K562 (cell line): ENCODE measurements at regions not wholly inside any gene's neighbourhood (a gene's known extent, or its start where the extent isn't known, plus 50 kb on each side); places are given as distances from the start of the nearest gene placed in this dataset.
A peak's percentile ranks its signal among the peaks of the same experiment; 100 is the strongest.

Experiments
- ARID1B ChIP-seq: fragments of 450-650 bp; IDR thresholded peaks from 2 replicates; pipeline ENCODE4 v1.6.1; 2016; ENCODE audit warnings: antibody characterized with exemption, mild to moderate bottlenecking, inconsistent platforms
- CTBP1 ChIP-seq: fragments of 450-650 bp; IDR thresholded peaks from 2 replicates; pipeline ENCODE4 v1.6.1; 2016; ENCODE audit warnings: borderline replicate concordance
- ESRRA ChIP-seq: fragments of 450-650 bp; IDR thresholded peaks from 2 replicates; pipeline ENCODE4 v1.6.1; 2014; ENCODE audit warnings: low read depth, mild to moderate bottlenecking, moderate library complexity, borderline replicate concordance
- GABPB2 ChIP-seq: fragments of 250-450 bp; sonication (Bioruptor Pico); conservative IDR thresholded peaks from 2 replicates; pipeline ENCODE4 v1.5.1; 2021; ENCODE audit warnings: mild to moderate bottlenecking
- HDAC1 ChIP-seq, 2 experiments: fragments of 450-650 bp; IDR thresholded peaks; 2 replicates each; pipeline ENCODE4 v1.6.1; 2016 to 2017; ENCODE audit warnings: inconsistent platforms in 1 of 2, mild to moderate bottlenecking in 1 of 2, moderate library complexity in 1 of 2
- MTA3 ChIP-seq: fragments of 450-650 bp; formaldehyde crosslinking; IDR thresholded peaks from 2 replicates; pipeline ENCODE4 v1.6.1; 2017; ENCODE audit warnings: mild to moderate bottlenecking, borderline replicate concordance
- RAD21 ChIP-seq, 2 experiments: fragments of 250-450 bp in 1 of 2; fragments of 450-650 bp in 1 of 2; sonication (Bioruptor Pico) in 1 of 2; formaldehyde crosslinking in 1 of 2; IDR thresholded peaks in 1 of 2; conservative IDR thresholded peaks in 1 of 2; 2 replicates each; pipeline versions ENCODE4 v1.4.0 to v1.8.0; 2020 to 2022; ENCODE audit warnings: mild to moderate bottlenecking in 2 of 2, moderate library complexity in 1 of 2
- SMAD4 ChIP-seq: fragments of 250-450 bp; sonication (Bioruptor Pico); conservative IDR thresholded peaks from 2 replicates; pipeline ENCODE4 v1.8.0; 2021; ENCODE audit warnings: inconsistent platforms, mild to moderate bottlenecking, moderate library complexity
- SMARCE1 ChIP-seq: fragments of 450-650 bp; IDR thresholded peaks from 2 replicates; pipeline ENCODE4 v1.7.1; 2016; ENCODE audit warnings: mild to moderate bottlenecking
- ZNF695 ChIP-seq: fragments of 450-650 bp; formaldehyde crosslinking; IDR thresholded peaks from 2 replicates; pipeline ENCODE4 v1.4.0; 2020; ENCODE audit warnings: mild to moderate bottlenecking, moderate library complexity
- TF ChIP-seq, protein P1 (sequence below): sonication (generic); formaldehyde crosslinking; IDR thresholded peaks from 2 replicates; pipeline ENCODE4 v1.8.1; 2023; ENCODE audit warnings: mild to moderate bottlenecking, missing genetic modification reagents
- TF ChIP-seq, protein P2 (sequence below): fragments of 450-650 bp; IDR thresholded peaks from 2 replicates; pipeline ENCODE4 v1.6.1; 2016; ENCODE audit warnings: mild to moderate bottlenecking, moderate library complexity

DNA sequence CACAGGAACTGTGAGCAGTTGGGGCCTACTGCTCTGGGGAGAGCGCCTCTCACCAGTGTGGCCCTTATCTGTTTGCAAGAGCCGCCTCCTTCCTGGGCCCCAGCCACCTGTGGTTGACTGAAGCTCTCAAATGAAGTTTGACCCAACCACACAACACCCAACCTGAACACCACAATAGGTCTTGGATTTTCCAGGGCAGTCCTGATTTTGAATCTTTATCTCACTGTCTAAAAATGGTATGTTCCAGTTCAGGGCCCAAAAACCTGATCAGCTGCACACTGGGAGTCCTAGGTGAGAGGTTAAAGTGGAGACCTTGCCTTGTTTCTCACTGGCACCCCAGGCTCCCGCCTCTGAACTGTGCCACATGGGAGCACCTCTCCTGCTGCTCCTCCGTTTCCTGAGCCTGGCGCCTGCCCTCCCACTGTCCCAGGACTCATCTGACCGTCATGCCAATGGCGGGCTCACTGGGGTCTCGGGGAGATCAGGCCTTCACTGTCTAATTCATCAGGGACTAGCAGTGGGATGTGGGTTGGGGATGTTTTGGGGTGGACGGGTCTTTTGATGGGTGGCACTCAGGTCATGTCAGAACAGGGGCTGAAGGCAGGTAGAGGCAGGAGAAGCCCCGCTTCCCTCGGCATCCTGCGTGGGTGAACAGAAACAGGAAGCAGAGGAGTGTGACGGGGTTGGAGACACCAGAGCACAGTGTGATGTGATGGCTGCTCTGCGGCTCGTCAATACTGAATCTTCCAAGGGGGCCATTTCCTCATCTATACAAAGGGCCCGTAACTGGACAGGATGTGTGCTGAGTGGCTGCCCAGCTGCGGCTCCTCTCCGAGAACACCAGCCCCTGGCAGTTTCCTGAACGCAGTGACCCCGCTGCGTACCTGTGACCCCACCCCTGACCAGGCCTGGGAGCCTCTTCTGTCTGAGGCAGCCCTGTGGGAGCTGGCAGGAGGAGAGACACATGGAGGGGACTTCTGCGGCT is 59.6 kb upstream of the ITPKB start (continued):
- TF ChIP-seq GABPB2 (CRISPR knock-in tag), result no peak
- TF ChIP-seq CTBP1, result peak; percentile 46; the same call in 1 of the 2 replicates
- peak; percentile 51; the same call in 1 of the 2 replicates for TF ChIP-seq ARID1B
- peak in 1 of 2 experiments; percentile 62; a peak in 2 of 4 replicates for TF ChIP-seq HDAC1 (IDR thresholded peaks at IDR 0.05)
- 0 out of 2 replicates have a peak, but pooled peaks have one; percentile 38 for TF ChIP-seq MTA3
- peak; percentile 77 for TF ChIP-seq SMAD4 (CRISPR knock-in tag)
- 0 out of 2 replicates have a peak, but pooled peaks have one; percentile 35 for TF ChIP-seq ESRRA
- TF ChIP-seq SMARCE1, result peak; percentile 34; the same call in 1 of the 2 replicates
- 0 out of 4 replicates have a peak, but pooled peaks of 1 of the 2 experiments have one; percentile 6 for TF ChIP-seq RAD21 (CRISPR knock-in tag; conservative IDR thresholded peaks at IDR 0.05 in 1 of 2, IDR thresholded peaks at IDR 0.05 in 1 of 2)
- TF ChIP-seq ZNF695, result no peak
- TF ChIP-seq, protein P1, sequence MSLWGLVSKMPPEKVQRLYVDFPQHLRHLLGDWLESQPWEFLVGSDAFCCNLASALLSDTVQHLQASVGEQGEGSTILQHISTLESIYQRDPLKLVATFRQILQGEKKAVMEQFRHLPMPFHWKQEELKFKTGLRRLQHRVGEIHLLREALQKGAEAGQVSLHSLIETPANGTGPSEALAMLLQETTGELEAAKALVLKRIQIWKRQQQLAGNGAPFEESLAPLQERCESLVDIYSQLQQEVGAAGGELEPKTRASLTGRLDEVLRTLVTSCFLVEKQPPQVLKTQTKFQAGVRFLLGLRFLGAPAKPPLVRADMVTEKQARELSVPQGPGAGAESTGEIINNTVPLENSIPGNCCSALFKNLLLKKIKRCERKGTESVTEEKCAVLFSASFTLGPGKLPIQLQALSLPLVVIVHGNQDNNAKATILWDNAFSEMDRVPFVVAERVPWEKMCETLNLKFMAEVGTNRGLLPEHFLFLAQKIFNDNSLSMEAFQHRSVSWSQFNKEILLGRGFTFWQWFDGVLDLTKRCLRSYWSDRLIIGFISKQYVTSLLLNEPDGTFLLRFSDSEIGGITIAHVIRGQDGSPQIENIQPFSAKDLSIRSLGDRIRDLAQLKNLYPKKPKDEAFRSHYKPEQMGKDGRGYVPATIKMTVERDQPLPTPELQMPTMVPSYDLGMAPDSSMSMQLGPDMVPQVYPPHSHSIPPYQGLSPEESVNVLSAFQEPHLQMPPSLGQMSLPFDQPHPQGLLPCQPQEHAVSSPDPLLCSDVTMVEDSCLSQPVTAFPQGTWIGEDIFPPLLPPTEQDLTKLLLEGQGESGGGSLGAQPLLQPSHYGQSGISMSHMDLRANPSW (CRISPR knock-in tag), result no peak
- TF ChIP-seq, protein P2, sequence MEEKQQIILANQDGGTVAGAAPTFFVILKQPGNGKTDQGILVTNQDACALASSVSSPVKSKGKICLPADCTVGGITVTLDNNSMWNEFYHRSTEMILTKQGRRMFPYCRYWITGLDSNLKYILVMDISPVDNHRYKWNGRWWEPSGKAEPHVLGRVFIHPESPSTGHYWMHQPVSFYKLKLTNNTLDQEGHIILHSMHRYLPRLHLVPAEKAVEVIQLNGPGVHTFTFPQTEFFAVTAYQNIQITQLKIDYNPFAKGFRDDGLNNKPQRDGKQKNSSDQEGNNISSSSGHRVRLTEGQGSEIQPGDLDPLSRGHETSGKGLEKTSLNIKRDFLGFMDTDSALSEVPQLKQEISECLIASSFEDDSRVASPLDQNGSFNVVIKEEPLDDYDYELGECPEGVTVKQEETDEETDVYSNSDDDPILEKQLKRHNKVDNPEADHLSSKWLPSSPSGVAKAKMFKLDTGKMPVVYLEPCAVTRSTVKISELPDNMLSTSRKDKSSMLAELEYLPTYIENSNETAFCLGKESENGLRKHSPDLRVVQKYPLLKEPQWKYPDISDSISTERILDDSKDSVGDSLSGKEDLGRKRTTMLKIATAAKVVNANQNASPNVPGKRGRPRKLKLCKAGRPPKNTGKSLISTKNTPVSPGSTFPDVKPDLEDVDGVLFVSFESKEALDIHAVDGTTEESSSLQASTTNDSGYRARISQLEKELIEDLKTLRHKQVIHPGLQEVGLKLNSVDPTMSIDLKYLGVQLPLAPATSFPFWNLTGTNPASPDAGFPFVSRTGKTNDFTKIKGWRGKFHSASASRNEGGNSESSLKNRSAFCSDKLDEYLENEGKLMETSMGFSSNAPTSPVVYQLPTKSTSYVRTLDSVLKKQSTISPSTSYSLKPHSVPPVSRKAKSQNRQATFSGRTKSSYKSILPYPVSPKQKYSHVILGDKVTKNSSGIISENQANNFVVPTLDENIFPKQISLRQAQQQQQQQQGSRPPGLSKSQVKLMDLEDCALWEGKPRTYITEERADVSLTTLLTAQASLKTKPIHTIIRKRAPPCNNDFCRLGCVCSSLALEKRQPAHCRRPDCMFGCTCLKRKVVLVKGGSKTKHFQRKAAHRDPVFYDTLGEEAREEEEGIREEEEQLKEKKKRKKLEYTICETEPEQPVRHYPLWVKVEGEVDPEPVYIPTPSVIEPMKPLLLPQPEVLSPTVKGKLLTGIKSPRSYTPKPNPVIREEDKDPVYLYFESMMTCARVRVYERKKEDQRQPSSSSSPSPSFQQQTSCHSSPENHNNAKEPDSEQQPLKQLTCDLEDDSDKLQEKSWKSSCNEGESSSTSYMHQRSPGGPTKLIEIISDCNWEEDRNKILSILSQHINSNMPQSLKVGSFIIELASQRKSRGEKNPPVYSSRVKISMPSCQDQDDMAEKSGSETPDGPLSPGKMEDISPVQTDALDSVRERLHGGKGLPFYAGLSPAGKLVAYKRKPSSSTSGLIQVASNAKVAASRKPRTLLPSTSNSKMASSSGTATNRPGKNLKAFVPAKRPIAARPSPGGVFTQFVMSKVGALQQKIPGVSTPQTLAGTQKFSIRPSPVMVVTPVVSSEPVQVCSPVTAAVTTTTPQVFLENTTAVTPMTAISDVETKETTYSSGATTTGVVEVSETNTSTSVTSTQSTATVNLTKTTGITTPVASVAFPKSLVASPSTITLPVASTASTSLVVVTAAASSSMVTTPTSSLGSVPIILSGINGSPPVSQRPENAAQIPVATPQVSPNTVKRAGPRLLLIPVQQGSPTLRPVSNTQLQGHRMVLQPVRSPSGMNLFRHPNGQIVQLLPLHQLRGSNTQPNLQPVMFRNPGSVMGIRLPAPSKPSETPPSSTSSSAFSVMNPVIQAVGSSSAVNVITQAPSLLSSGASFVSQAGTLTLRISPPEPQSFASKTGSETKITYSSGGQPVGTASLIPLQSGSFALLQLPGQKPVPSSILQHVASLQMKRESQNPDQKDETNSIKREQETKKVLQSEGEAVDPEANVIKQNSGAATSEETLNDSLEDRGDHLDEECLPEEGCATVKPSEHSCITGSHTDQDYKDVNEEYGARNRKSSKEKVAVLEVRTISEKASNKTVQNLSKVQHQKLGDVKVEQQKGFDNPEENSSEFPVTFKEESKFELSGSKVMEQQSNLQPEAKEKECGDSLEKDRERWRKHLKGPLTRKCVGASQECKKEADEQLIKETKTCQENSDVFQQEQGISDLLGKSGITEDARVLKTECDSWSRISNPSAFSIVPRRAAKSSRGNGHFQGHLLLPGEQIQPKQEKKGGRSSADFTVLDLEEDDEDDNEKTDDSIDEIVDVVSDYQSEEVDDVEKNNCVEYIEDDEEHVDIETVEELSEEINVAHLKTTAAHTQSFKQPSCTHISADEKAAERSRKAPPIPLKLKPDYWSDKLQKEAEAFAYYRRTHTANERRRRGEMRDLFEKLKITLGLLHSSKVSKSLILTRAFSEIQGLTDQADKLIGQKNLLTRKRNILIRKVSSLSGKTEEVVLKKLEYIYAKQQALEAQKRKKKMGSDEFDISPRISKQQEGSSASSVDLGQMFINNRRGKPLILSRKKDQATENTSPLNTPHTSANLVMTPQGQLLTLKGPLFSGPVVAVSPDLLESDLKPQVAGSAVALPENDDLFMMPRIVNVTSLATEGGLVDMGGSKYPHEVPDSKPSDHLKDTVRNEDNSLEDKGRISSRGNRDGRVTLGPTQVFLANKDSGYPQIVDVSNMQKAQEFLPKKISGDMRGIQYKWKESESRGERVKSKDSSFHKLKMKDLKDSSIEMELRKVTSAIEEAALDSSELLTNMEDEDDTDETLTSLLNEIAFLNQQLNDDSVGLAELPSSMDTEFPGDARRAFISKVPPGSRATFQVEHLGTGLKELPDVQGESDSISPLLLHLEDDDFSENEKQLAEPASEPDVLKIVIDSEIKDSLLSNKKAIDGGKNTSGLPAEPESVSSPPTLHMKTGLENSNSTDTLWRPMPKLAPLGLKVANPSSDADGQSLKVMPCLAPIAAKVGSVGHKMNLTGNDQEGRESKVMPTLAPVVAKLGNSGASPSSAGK, result peak; percentile 76
